Suprapubic skin (tissue), 4 donors: ENCODE measurements at regions not wholly inside any gene's neighbourhood (a gene's known extent, or its start where the extent isn't known, plus 50 kb on each side); places are given as distances from the start of the nearest gene placed in this dataset.
A peak's percentile ranks its signal among the peaks of the same experiment; 100 is the strongest.

Experiments used
- DNase-seq, 2 donors: peaks; one replicate each; pipeline ENCODE4 v3.0.0-alpha.2; 2019; ENCODE audit warnings: low spot score in 2 of 2
- H3K27ac ChIP-seq: fragments of 200-600 bp; sonication (generic); one replicate; pipeline ENCODE4 v1.5.1; 2019
- H3K27me3 ChIP-seq: fragments of 200-600 bp; sonication (generic); one replicate; pipeline ENCODE4 v1.5.1; 2019
- H3K36me3 ChIP-seq: fragments of 200-600 bp; sonication (generic); one replicate; pipeline ENCODE4 v1.5.1; 2019
- H3K4me1 ChIP-seq: fragments of 200-600 bp; sonication (generic); one replicate; pipeline ENCODE4 v1.5.1; 2019
- H3K4me3 ChIP-seq: fragments of 200-600 bp; sonication (generic); one replicate; pipeline ENCODE4 v1.5.1; 2019; ENCODE audit warnings: mild to moderate bottlenecking
- H3K9me3 ChIP-seq: fragments of 200-600 bp; sonication (generic); one replicate; pipeline ENCODE4 v1.5.1; 2019
- CTCF ChIP-seq, 2 donors: fragments of 200-600 bp in 1 of 2; fragments of 450-650 bp in 1 of 2; sonication (generic) in 1 of 2; IDR thresholded peaks; one replicate each; pipeline ENCODE4 v1.5.1; 2016 to 2019; ENCODE audit warnings: antibody characterized with exemption in 2 of 2, mild to moderate bottlenecking in 1 of 2, moderate library complexity in 1 of 2
- EP300 ChIP-seq: sonication (generic); formaldehyde crosslinking; IDR thresholded peaks from one replicate; pipeline ENCODE4 v1.6.1; 2017; ENCODE audit warnings: antibody characterized with exemption
- POLR2A ChIP-seq, 2 donors: fragments of 450-650 bp; IDR thresholded peaks; one replicate each; pipeline ENCODE4 v1.6.1; 2017; ENCODE audit warnings: antibody characterized with exemption in 2 of 2, mild to moderate bottlenecking in 2 of 2, moderate library complexity in 2 of 2
- POLR2AphosphoS5 ChIP-seq, 3 donors: sonication (generic); formaldehyde crosslinking; IDR thresholded peaks; one replicate each; pipeline ENCODE4 v1.6.1; 2017; ENCODE audit warnings: antibody characterized with exemption in 3 of 3
- WGBS: methylation state at CpG from one replicate; pipeline ENCODE4 v1.1.5; 2018; 5-methylcytosine and 5-hydroxymethylcytosine counted together

- peak in 1 of 2 donors; percentile 79 for DNase-seq
- Histone ChIP-seq H3K36me3 (no peaks in the 10 kb centered on the region), H3K27me3 (peaks cover 3% of the 10 kb centered on the region), H3K27ac (no peak overlapping the region), H3K4me3 (no peak overlapping the region), H3K4me1 (peaks cover 30% of the 10 kb centered on the region), H3K9me3 (no peaks in the 10 kb centered on the region)
- TF ChIP-seq CTCF (IDR thresholded peaks at IDR 0.05) (peak; percentile 61 to 82), POLR2AphosphoS5 (IDR thresholded peaks at IDR 0.05) (no peak)
- 7% methylated on average over 4 of the region's 4 CpGs for WGBS
Measured at GRCh38 chr14:54175298-54175942, 218.8 kb upstream of the BMP4 start.

DNA sequence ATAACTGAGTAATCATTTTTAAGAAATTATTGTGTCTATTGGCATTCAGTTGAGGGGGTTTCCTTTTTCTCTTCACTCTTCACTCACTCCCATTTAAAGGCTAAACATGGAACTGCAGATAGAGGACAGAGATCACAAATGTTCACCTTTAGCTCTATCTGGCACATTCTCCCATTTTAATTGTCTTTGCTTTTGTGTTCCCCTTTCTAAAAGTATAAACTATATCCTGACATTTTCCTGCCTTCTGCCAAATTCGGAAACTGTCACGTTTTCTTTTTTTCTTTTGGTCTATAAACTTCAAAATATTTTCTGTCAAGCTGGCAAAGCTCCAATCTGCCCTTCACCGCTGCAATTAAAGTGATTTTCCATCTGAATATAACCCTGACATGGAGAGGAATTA, 219.8 kb upstream of the CDKN3 start:
- Histone ChIP-seq H3K36me3 (no peaks in the 10 kb centered on the region), H3K4me1 (peaks cover 27% of the 10 kb centered on the region), H3K9me3 (no peaks in the 10 kb centered on the region), H3K4me3 (no peak overlapping the region), H3K27ac (no peak overlapping the region), H3K27me3 (peaks cover 3% of the 10 kb centered on the region)
- DNase-seq, result no peak
- WGBS, result 75% methylated on average over 3 of the region's 3 CpGs
- no peak for TF ChIP-seq POLR2A (IDR thresholded peaks at IDR 0.05)
- no peak for TF ChIP-seq EP300
- no peak for TF ChIP-seq CTCF (IDR thresholded peaks at IDR 0.05)
- TF ChIP-seq POLR2AphosphoS5 (IDR thresholded peaks at IDR 0.05), result no peak

DNA sequence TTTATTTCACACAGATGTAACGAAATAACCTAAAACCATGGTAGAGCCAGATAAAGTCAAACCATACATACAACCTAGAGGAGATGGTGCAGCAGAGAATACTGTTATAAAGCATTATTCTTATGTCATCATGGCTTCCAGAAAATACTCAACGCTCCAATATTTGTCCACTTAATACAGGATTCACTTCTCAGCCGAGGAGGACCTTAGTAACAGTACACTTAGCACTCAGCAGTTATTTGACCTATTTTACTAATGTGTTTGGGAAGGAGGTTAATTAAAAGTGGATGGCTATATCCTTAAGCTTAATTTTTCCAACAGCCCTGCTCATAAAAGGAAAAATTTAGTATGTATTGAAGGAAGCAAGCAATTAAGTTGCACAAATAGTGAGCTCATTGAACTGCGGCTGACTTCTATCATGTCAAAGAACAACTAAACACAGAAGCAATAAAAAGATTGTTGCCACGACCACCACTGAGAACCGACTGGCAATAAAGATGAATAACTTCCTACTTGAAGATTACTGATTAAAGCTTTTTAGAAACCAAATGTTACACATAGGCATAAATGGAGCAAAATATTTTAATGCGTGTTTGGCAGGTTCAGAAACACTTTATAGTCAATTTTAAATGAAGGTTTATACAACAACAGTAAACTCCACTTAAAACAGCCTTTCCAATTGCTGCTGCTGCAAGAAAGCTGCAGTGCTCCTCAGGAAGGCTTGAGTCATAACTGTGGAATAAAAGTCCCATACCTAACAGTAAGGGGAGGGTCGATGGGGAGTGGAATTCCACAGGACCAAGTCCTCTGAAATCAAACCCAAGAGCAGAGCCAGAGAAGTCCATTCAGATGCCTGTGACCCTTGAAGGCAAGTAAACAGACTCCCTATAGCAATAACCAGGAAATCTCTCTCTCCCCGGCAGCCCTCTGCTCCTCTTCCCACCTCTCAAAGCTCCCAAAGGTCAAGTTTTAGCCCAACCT, 218.9 kb upstream of the CDKN3 start:
- TF ChIP-seq POLR2A (IDR thresholded peaks at IDR 0.05) (no peak), CTCF (IDR thresholded peaks at IDR 0.05) (no peak), EP300 (no peak), POLR2AphosphoS5 (IDR thresholded peaks at IDR 0.05) (no peak)

DNA sequence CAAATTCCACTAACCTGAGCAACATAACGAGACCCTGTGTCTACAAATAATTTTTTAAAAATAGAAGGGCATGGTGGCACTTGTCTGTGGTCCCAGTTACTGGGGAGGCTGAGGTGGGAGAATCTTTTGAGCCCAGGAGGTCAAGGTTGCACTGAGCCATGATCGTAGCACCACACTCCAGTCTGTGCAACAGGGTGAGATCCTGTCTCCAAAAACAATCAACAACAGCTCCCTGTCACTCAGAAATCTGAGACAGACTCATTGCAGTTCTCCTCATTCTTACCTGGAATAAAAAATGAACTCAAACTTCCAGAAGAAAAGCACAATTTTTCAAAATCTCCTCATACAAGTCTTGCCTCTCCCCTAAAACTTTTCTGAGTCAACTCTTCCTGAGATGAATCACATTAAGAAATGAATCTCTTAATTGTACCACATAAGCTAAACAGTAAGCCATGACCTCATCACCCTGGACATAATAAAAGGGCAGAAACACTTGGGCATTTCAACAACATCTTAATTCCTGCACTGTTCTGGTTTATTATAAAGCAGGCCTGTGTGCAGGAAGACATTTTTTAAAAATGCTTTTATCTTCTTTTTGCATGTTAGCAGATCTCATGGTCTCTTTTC, 214.3 kb upstream of the CDKN3 start:
- Histone ChIP-seq H3K4me3 (no peak overlapping the region), H3K4me1 (no peaks in the 10 kb centered on the region), H3K27ac (no peak overlapping the region), H3K27me3 (no peaks in the 10 kb centered on the region), H3K36me3 (no peaks in the 10 kb centered on the region), H3K9me3 (no peaks in the 10 kb centered on the region)
- WGBS, result 88% methylated on average over 2 of the region's 2 CpGs
- DNase-seq, result no peak
- TF ChIP-seq CTCF (IDR thresholded peaks at IDR 0.05) (no peak), POLR2AphosphoS5 (IDR thresholded peaks at IDR 0.05) (no peak), EP300 (no peak), POLR2A (IDR thresholded peaks at IDR 0.05) (no peak)

More for the DNA sequence above, 218.9 kb upstream of the CDKN3 start:
- H3K4me1 ChIP-seq, result peaks cover 20% of the 10 kb centered on the region
- H3K9me3 ChIP-seq, result no peaks in the 10 kb centered on the region
- peaks cover 3% of the 10 kb centered on the region for H3K27me3 ChIP-seq
- no peak overlapping the region for H3K4me3 ChIP-seq
- H3K36me3 ChIP-seq, result no peaks in the 10 kb centered on the region
- DNase-seq, result no peak
- H3K27ac ChIP-seq, result no peak overlapping the region
- 60% methylated on average over 9 of the region's 9 CpGs for WGBS
